K562 (cell line): ENCODE measurements at regions not wholly inside any gene's neighbourhood (a gene's known extent, or its start where the extent isn't known, plus 50 kb on each side); places are given as distances from the start of the nearest gene placed in this dataset.

Experiments
- KDM1A ChIP-seq, 2 experiments: fragments of 450-650 bp; IDR thresholded peaks; 2 replicates each; pipeline ENCODE4 v1.6.1; 2016; ENCODE audit warnings: mild to moderate bottlenecking in 2 of 2
- PHF20 ChIP-seq: fragments of 450-650 bp; IDR thresholded peaks from 2 replicates; pipeline ENCODE4 v1.6.1; 2018; ENCODE audit not compliant: partially characterized antibody
- POLR2A ChIP-seq: fragments of 450-650 bp; conservative IDR thresholded peaks from 2 replicates; pipeline ENCODE4 v1.6.1; 2016
- PYGO2 ChIP-seq: fragments of 450-650 bp; IDR thresholded peaks from 2 replicates; pipeline ENCODE4 v1.6.1; 2016; ENCODE audit warnings: mild to moderate bottlenecking, missing genetic modification characterization, moderate library complexity, missing compliant biosample characterization
- REST ChIP-seq, 2 experiments: fragments of 450-650 bp; formaldehyde crosslinking in 1 of 2; IDR thresholded peaks; 2 replicates each; pipeline versions ENCODE4 v1.4.0 to v1.6.1; 2014 to 2020; ENCODE audit warnings: mild to moderate bottlenecking in 2 of 2, borderline replicate concordance in 1 of 2, low read depth in 1 of 2
- SMAD1 ChIP-seq: fragments of 150-350 bp; IDR thresholded peaks from 2 replicates; pipeline ENCODE4 v1.6.1; 2014; ENCODE audit warnings: low read length, low read depth; ENCODE audit not compliant: partially characterized antibody
- ZNF282 ChIP-seq: sonication (generic); formaldehyde crosslinking; IDR thresholded peaks from 2 replicates; pipeline ENCODE4 v1.8.1; 2023; ENCODE audit warnings: missing genetic modification reagents
- ZNF41 ChIP-seq: fragments of 250-450 bp; sonication (Bioruptor Pico); conservative IDR thresholded peaks from 2 replicates; pipeline ENCODE4 v1.4.0; 2020; ENCODE audit warnings: mild to moderate bottlenecking
- TF ChIP-seq, protein P1 (sequence below), 2 experiments: fragments of 250-450 bp in 1 of 2; fragments of 450-650 bp in 1 of 2; sonication (Bioruptor Pico) in 1 of 2; IDR thresholded peaks; 2 replicates each; pipeline versions ENCODE4 v1.6.1 to v1.8.0; 2016 to 2021; ENCODE audit warnings: mild to moderate bottlenecking in 2 of 2, moderate library complexity in 2 of 2, missing compliant biosample characterization in 1 of 2, missing genetic modification characterization in 1 of 2

DNA sequence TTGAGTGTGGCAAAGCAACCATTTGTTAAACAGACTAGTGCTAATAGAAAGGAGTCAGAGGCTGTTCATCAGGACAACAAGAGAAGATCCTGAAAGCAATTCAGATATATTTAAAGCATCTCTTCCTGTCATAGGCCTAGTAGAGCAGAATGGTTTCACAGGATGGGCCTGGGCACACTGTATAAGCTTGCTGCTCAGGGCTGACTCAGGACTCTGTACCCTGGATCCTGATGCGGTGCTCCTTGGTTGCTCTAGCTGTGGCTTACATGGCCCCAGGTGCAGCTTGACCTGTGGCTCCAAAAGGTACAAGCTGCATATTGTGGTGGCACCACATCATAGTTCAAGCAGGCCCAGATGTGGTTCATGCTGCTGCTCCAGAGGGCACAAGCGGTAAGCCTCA, 313.4 kb downstream of the ETNK1 start:
- TF ChIP-seq SMAD1 (no peak), KDM1A (IDR thresholded peaks at IDR 0.05) (no peak), POLR2A (no peak), PHF20 (no peak), PYGO2 (tag) (no peak), ZNF41 (CRISPR knock-in tag) (no peak), ZNF282 (no peak), REST (IDR thresholded peaks at IDR 0.05; ENCODE audit: borderline replicate concordance) (no peak), REST (CRISPR knock-in tag; IDR thresholded peaks at IDR 0.05; ENCODE audit: low read depth) (no peak)
- TF ChIP-seq, protein P1, sequence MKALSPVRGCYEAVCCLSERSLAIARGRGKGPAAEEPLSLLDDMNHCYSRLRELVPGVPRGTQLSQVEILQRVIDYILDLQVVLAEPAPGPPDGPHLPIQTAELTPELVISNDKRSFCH (CRISPR knock-in tag; IDR thresholded peaks at IDR 0.05): no peak
- TF ChIP-seq, protein P1 (tag; IDR thresholded peaks at IDR 0.05): no peak
